ENCODE measurements at regions not wholly inside any gene's neighbourhood (a gene's known extent, or its start where the extent isn't known, plus 50 kb on each side); places are given as distances from the start of the nearest gene placed in this dataset.

DNA sequence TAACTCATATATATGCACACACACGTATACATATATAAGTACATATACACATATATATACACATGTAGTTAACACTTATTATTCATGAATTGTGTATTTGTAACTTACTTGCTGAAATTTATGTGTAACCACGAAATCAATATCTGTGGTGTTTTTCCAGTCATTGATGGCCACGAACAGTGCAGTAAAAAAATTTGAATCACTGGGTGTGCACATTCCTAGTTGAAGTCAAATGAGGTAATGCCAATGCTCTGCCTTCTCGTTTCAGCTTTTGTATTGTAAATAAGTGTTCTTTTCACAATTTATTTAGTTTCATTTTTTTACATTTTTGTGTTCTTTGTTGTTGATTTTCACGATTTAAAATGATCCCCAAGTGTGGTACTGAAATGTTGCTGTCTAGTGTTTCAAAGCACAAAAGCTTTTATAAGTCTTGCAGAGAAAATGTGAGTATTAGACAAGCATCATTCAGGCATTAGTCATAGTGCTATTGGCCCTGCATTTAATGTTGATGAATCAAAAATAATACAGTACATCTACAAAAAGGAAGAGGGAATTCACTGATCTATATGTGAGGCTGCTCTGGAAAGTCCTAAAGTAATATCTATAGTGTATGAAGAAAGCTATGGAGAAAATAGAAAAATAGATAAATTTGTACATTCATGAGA is 419.0 kb downstream of the DSC3 start:
- no peak for TF ChIP-seq CTCF (conservative IDR thresholded peaks at IDR 0.05; ENCODE audit: low read depth, low read length)
- no peak overlapping the region for H3K4me3 ChIP-seq (ENCODE audit: low read depth, low read length)
- no peak for DNase-seq (ENCODE audit: low read depth)

GRCh38 chr18:30622635-30623034 is 419.9 kb downstream of the DSC3 start:
- TF ChIP-seq CTCF (conservative IDR thresholded peaks at IDR 0.05; ENCODE audit: low read depth, low read length): no peak
- no peak for DNase-seq (ENCODE audit: low read depth)
- H3K4me3 ChIP-seq (ENCODE audit: low read depth, low read length): no peak overlapping the region

DNA sequence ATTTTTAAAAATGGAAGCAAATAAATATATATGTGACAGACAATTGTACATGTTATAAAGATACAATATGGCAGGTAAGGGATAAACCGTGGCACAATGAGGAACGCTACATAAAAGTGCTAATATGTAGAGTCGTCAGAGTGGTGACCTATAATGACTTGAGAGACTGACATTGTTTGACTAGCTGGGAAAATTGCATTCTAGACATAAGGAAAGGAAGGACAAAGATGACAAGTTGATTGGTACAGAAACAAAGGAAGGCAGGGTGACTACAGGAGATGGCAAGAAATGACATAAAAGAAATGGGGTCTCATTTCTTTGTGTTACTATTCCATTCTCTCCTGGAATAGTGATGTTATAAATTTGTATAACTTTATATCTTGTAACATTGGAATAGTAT is 420.4 kb downstream of the DSC3 start:
- H3K4me3 ChIP-seq (ENCODE audit: low read depth, low read length): no peak overlapping the region
- no peak for DNase-seq (ENCODE audit: low read depth)
- TF ChIP-seq CTCF (conservative IDR thresholded peaks at IDR 0.05; ENCODE audit: low read depth, low read length): no peak

DNA sequence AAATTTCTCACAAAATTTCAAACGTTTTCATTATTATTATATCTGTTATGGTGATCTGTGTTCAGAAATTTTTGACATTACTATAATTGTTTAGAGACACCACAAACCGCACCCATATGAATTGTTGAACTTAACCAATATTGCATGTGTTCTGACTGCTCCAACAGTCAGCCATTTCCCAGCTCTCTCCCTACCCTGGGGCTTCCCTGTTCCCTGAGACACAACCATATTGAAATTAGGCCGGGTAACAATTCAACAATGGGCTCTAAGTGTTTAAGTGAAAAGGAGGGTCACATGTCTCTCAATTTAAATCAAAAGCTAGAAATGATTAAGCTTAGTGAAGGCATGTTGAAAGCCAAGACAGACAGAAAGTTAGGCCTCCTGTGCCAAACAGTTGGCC is 424.0 kb downstream of the DSC3 start:
- TF ChIP-seq CTCF (conservative IDR thresholded peaks at IDR 0.05; ENCODE audit: low read depth, low read length): no peak
- H3K4me3 ChIP-seq (ENCODE audit: low read depth, low read length): no peak overlapping the region
- DNase-seq (ENCODE audit: low read depth): no peak

GRCh38 chr18:30616414-30616813 is 426.1 kb downstream of the DSC3 start:
- no peak overlapping the region for H3K4me3 ChIP-seq (ENCODE audit: low read depth, low read length)
- no peak for DNase-seq (ENCODE audit: low read depth)
- no peak for TF ChIP-seq CTCF (conservative IDR thresholded peaks at IDR 0.05; ENCODE audit: low read depth, low read length)

GRCh38 chr18:30613467-30613801 is 429.1 kb downstream of the DSC3 start:
- TF ChIP-seq CTCF (conservative IDR thresholded peaks at IDR 0.05; ENCODE audit: low read depth, low read length): no peak
- no peak for DNase-seq (ENCODE audit: low read depth)
- no peak overlapping the region for H3K4me3 ChIP-seq (ENCODE audit: low read depth, low read length)

DNA sequence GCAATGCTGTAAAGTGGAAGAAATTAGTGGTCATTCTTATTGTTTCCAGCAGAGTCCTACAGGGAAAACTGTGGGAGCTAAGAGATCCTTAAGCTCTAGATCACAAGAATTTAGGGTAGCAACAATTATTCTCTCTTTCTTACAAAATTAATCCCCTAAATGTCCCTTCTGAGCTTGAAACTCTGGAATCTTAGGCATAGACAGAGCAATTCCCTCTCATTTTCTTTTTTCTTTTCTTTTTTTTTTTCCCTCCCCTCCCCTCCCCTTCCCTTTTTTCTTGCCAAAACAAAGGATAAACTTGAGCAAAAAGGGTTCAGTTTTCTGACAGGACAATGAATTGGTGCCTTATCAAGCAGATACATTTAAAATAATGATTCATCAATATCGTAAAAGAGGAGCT is 441.0 kb downstream of the DSC3 start:
- no peak for TF ChIP-seq CTCF (conservative IDR thresholded peaks at IDR 0.05; ENCODE audit: low read depth, low read length)
- no peak overlapping the region for H3K4me3 ChIP-seq (ENCODE audit: low read depth, low read length)
- DNase-seq (ENCODE audit: low read depth): no peak
